K562 (cell line): ENCODE measurements at regions not wholly inside any gene's neighbourhood (a gene's known extent, or its start where the extent isn't known, plus 50 kb on each side); places are given as distances from the start of the nearest gene placed in this dataset.

Experiments
- ATAC-seq: fragments of 200-7000 bp; cut with Tn5 transposase; 3 replicates; pipeline ENCODE4 v1.9.1; 2020; ENCODE audit warnings: moderate library complexity
- BruUV-seq: library from RNA; stranded (reverse); fragments of 400-500 nt; replicated peaks from 2 replicates; lab custom pipeline; 2021; lab: Mats Ljungman, UMichigan
- CTCF ChIA-PET: fragments of 300-600 bp; formaldehyde crosslinking; extraction: SDS; loops from one replicate; lab custom pipeline; 2021; ENCODE audit warnings: low intra/inter-chr PET ratio; lab: Yijun Ruan, JAX
- POLR2A ChIA-PET: fragments of 300-600, 350-650 bp; sonication (Branson Sonifier 250); formaldehyde crosslinking; extraction: SDS; loops from one replicate; lab custom pipeline; 2021; ENCODE audit warnings: antibody characterized with exemption, inconsistent platforms; lab: Yijun Ruan, JAX
- DNase-seq, 4 experiments: peaks; one replicate each; pipeline versions ENCODE4 v3.0.0 to v3.0.0-alpha.2; 2011 to 2018; ENCODE audit warnings: low spot score in 3 of 4, mixed read lengths in 3 of 4; ENCODE audit errors: extremely low read depth in 1 of 4
- FAIRE-seq: peaks from 2 replicates; lab custom pipeline; 2011; peaks lifted over from hg19 to GRCh38; lab: Jason Lieb, UNC
- H2AFZ ChIP-seq: 2 replicates; pipeline ENCODE4 v1.6.0; 2011; ENCODE audit warnings: low read depth, low read length, control low read depth, inconsistent platforms
- H3K27ac ChIP-seq: fragments of 200-600 bp; 3 replicates; pipeline ENCODE4 v1.8.0; 2011; ENCODE audit warnings: low read depth, mild to moderate bottlenecking, control low read depth, inconsistent platforms, low read length, moderate library complexity, mixed read lengths; ENCODE audit errors: extremely low read depth
- H3K27me3 ChIP-seq, 2 experiments: fragments of 300-600 bp in 1 of 2; 2 replicates in 1 of 2; 3 replicates in 1 of 2; pipeline versions ENCODE4 v1.6.0 to v1.8.0; 2011; ENCODE audit warnings: inconsistent platforms in 2 of 2, low read length in 2 of 2, mild to moderate bottlenecking in 1 of 2, mixed read lengths in 1 of 2, moderate library complexity in 1 of 2; ENCODE audit not compliant: control insufficient read depth in 2 of 2, insufficient read depth in 2 of 2
- H3K36me3 ChIP-seq: fragments of 300-600 bp; 3 replicates; pipeline ENCODE4 v1.8.0; 2011; ENCODE audit warnings: mild to moderate bottlenecking, low read length, inconsistent platforms; ENCODE audit not compliant: control insufficient read depth, insufficient read depth
- H3K4me1 ChIP-seq, 2 experiments: fragments of 200-600 bp in 1 of 2; replicated peaks in 1 of 2; 2 replicates in 1 of 2; 3 replicates in 1 of 2; pipeline versions ENCODE4 v1.5.1 to v1.8.0; 2011; ENCODE audit warnings: inconsistent platforms in 2 of 2, low read length in 2 of 2, mild to moderate bottlenecking in 1 of 2, mixed read lengths in 1 of 2, moderate library complexity in 1 of 2; ENCODE audit not compliant: control insufficient read depth in 2 of 2, insufficient read depth in 2 of 2
- H3K4me2 ChIP-seq: 2 replicates; pipeline ENCODE4 v1.6.1; 2011; ENCODE audit warnings: low read length, control low read depth, inconsistent platforms, mixed read lengths; ENCODE audit not compliant: insufficient read depth
- H3K4me3 ChIP-seq: fragments of 200-600 bp; sonication (generic), shearing (Covaris generic); 2 replicates; pipeline ENCODE4 v1.5.1; 2016; ENCODE audit warnings: control low read depth, inconsistent platforms
- H3K79me2 ChIP-seq: fragments of 200-600 bp; 3 replicates; pipeline ENCODE4 v1.8.0; 2011; ENCODE audit warnings: low read length, inconsistent platforms; ENCODE audit not compliant: control insufficient read depth, insufficient read depth
- H3K9ac ChIP-seq, 2 experiments: 2 replicates each; pipeline versions ENCODE4 v1.6.0 to v1.6.1; 2011; ENCODE audit warnings: low read depth in 2 of 2, low read length in 2 of 2, control low read depth in 1 of 2, inconsistent platforms in 1 of 2, mild to moderate bottlenecking in 1 of 2, mixed read lengths in 1 of 2; ENCODE audit not compliant: insufficient read depth in 1 of 2
- H3K9me1 ChIP-seq: one replicate; pipeline ENCODE4 v1.6.0; 2011; ENCODE audit warnings: inconsistent platforms, mild to moderate bottlenecking, low read length, moderate library complexity; ENCODE audit not compliant: control insufficient read depth, insufficient read depth
- H3K9me3 ChIP-seq: replicated peaks from 2 replicates; pipeline ENCODE4 v1.5.1; 2011; ENCODE audit warnings: low read depth, low read length, inconsistent platforms; ENCODE audit not compliant: control insufficient read depth, insufficient read depth
- H4K20me1 ChIP-seq: replicated peaks from 2 replicates; pipeline ENCODE4 v1.6.1; 2011; ENCODE audit warnings: low read length, inconsistent platforms, mixed read lengths; ENCODE audit not compliant: control insufficient read depth, insufficient read depth
- HES1 ChIP-seq: fragments of 450-650 bp; IDR thresholded peaks from 2 replicates; pipeline ENCODE4 v1.6.1; 2016; ENCODE audit warnings: low read depth, mild to moderate bottlenecking, moderate library complexity
- KDM4B ChIP-seq, 2 experiments: fragments of 450-650 bp in 1 of 2; sonication (generic) in 1 of 2; IDR thresholded peaks; 2 replicates each; pipeline ENCODE4 v1.6.1; 2016 to 2017; ENCODE audit warnings: borderline replicate concordance in 2 of 2, antibody characterized with exemption in 1 of 2, low read depth in 1 of 2, mild to moderate bottlenecking in 1 of 2
- MCM2 ChIP-seq: fragments of 450-650 bp; IDR thresholded peaks from 2 replicates; pipeline ENCODE4 v1.6.1; 2017; ENCODE audit warnings: low read depth, mild to moderate bottlenecking
- NCOR1 ChIP-seq: fragments of 450-650 bp; IDR thresholded peaks from 2 replicates; pipeline ENCODE4 v1.6.1; 2016; ENCODE audit warnings: mild to moderate bottlenecking, moderate library complexity
- NFATC3 ChIP-seq: fragments of 450-650 bp; IDR thresholded peaks from 2 replicates; pipeline ENCODE4 v1.6.1; 2017; ENCODE audit warnings: mild to moderate bottlenecking
- PHF8 ChIP-seq: fragments of 200-600 bp; sonication (generic); IDR thresholded peaks from 2 replicates; pipeline ENCODE4 v1.6.1; 2012; ENCODE audit warnings: mixed run types, mild to moderate bottlenecking, inconsistent platforms, low read length, moderate library complexity, borderline replicate concordance
- PRPF4 ChIP-seq: fragments of 200-400 bp; formaldehyde crosslinking; IDR thresholded peaks from one replicate; pipeline ENCODE4 v1.6.1; 2017; ENCODE audit warnings: low read length, low read depth, mild to moderate bottlenecking; ENCODE audit not compliant: insufficient read depth, poor library complexity, severe bottlenecking
- TCF7 ChIP-seq: sonication (generic); IDR thresholded peaks from 2 replicates; pipeline ENCODE4 v1.6.1; 2016; ENCODE audit warnings: antibody characterized with exemption, borderline replicate concordance
- TGIF2 ChIP-seq: sonication (generic); formaldehyde crosslinking; IDR thresholded peaks from 2 replicates; pipeline ENCODE4 v1.8.1; 2022; ENCODE audit warnings: mild to moderate bottlenecking, missing genetic modification reagents, moderate library complexity
- ZNF609 ChIP-seq: sonication (generic); formaldehyde crosslinking; IDR thresholded peaks from 2 replicates; pipeline ENCODE4 v1.8.1; 2023; ENCODE audit warnings: missing genetic modification reagents, mild to moderate bottlenecking, borderline replicate concordance
- WGBS: fragments of 100-300 bp; shearing (Covaris generic); methylation state at CpG from one replicate; pipeline ENCODE4 v1.1.6; 2016; ENCODE audit warnings: low coverage, mixed read lengths; ENCODE audit not compliant: insufficient coverage; ENCODE audit errors: missing lambda C conversion rate; 5-methylcytosine and 5-hydroxymethylcytosine counted together
- in situ Hi-C: fragments of 300-500 bp; cut with MboI; formaldehyde crosslinking; loops from 4 replicates; pipeline ENCODE4 v1.15.0; 2018; ENCODE audit warnings: inconsistent platforms, mixed read lengths
- intact Hi-C: fragments of 100-400 bp; cut with micrococcal nuclease; formaldehyde crosslinking; loops from 2 replicates; pipeline ENCODE4 v1.14.2; 2022

- no peak overlapping the region for H3K27ac ChIP-seq
- TF ChIP-seq KDM4B (IDR thresholded peaks at IDR 0.05; ENCODE audit: borderline replicate concordance in 2 of 2, low read depth in 1 of 2) (no peak), TCF7 (no peak), TGIF2 (CRISPR knock-in tag) (no peak), PHF8 (no peak)
Measured at GRCh38 chrX:116239944-116240840, 69.6 kb downstream of the AGTR2 start.

GRCh38 chrX:116241001-116241400 is 70.5 kb downstream of the AGTR2 start:
- H3K4me2 ChIP-seq: no peak overlapping the region
- no peaks in the 10 kb centered on the region for H3K9me1 ChIP-seq
- H3K36me3 ChIP-seq: no peaks in the 10 kb centered on the region
- POLR2A ChIA-PET: no interaction called here
- in situ Hi-C loops (no loop called here), intact Hi-C loops (no loop called here)
- H3K27me3 ChIP-seq: no peaks in the 10 kb centered on the region
- H3K27ac ChIP-seq: no peak overlapping the region
- no peaks in the 10 kb centered on the region for H3K9me3 ChIP-seq
- CTCF ChIA-PET: no interaction called here
- H3K4me1 ChIP-seq: no peaks in the 10 kb centered on the region
- FAIRE-seq (no peak), DNase-seq (no peak), ATAC-seq (no peak)
- H2AFZ ChIP-seq: no peak overlapping the region
- no peak overlapping the region for H3K4me3 ChIP-seq
- no TSS peak for BruUV-seq
- H3K9ac ChIP-seq: no peak overlapping the region
- H3K79me2 ChIP-seq: no peaks in the 10 kb centered on the region
- H4K20me1 ChIP-seq: no peaks in the 10 kb centered on the region
- TF ChIP-seq HES1 (no peak), NCOR1 (no peak), NFATC3 (no peak), PRPF4 (no peak), MCM2 (no peak), ZNF609 (no peak)

More at GRCh38 chrX:116239944-116240840, 69.6 kb downstream of the AGTR2 start:
- DNase-seq (no peak), ATAC-seq (no peak), FAIRE-seq (no peak)
- Histone ChIP-seq H3K9ac (no peak overlapping the region), H3K79me2 (no peaks in the 10 kb centered on the region), H4K20me1 (no peaks in the 10 kb centered on the region), H3K4me1 (no peaks in the 10 kb centered on the region), H3K9me1 (no peaks in the 10 kb centered on the region), H3K9me3 (no peaks in the 10 kb centered on the region), H3K36me3 (no peaks in the 10 kb centered on the region), H3K4me3 (no peak overlapping the region), H3K4me2 (no peak overlapping the region), H2AFZ (no peak overlapping the region), H3K27me3 (no peaks in the 10 kb centered on the region)
- ChIA-PET CTCF (no interaction called here), POLR2A (no interaction called here)
- intact Hi-C loops: no loop called here
- BruUV-seq: no TSS peak
- 0% methylated on average over 8 of the region's 8 CpGs for WGBS
- in situ Hi-C loops: no loop called here
